ENCODE measurements at regions not wholly inside any gene's neighbourhood (a gene's known extent, or its start where the extent isn't known, plus 50 kb on each side); places are given as distances from the start of the nearest gene placed in this dataset.

- no peaks in the 10 kb centered on the region for H3K79me2 ChIP-seq (ENCODE audit: insufficient read depth)
- WGBS, 2 experiments (ENCODE audit: low coverage in 1 of 2, low lambda C conversion rate in 2 of 2, missing lambda C conversion rate in 2 of 2), result 26 to 43% methylated on average over 3 of the region's 3 CpGs
- no peak for DNase-seq
- TF ChIP-seq EZH2 (IDR thresholded peaks at IDR 0.05; ENCODE audit: insufficient read depth, poor library complexity, severe bottlenecking) (no peak), EZH2phosphoT487 (IDR thresholded peaks at IDR 0.05; ENCODE audit: insufficient read depth, low read depth) (no peak)
- H3K4me1 ChIP-seq (ENCODE audit: insufficient read depth), result no peaks in the 10 kb centered on the region
- H3K9me3 ChIP-seq (ENCODE audit: low read depth), result no peaks in the 10 kb centered on the region
- H3K27ac ChIP-seq, result no peak overlapping the region
- H3K9ac ChIP-seq, result no peak overlapping the region
- no peak overlapping the region for H3K4me2 ChIP-seq (ENCODE audit: unreplicated experiment)
- no peaks in the 10 kb centered on the region for H4K20me1 ChIP-seq (ENCODE audit: insufficient read depth)
- no peaks in the 10 kb centered on the region for H3K36me3 ChIP-seq (ENCODE audit: low read depth)
- no peaks in the 10 kb centered on the region for H3K27me3 ChIP-seq (replicated peaks; ENCODE audit: insufficient read depth)
- no peak overlapping the region for H3K4me3 ChIP-seq
- H2AFZ ChIP-seq, result no peak overlapping the region
- H3K9me2 ChIP-seq (ENCODE audit: insufficient read depth), result no peaks in the 10 kb centered on the region
- in situ Hi-C loops (cut with MboI), result no loop called here
- no peaks in the 10 kb centered on the region for H3F3A ChIP-seq (ENCODE audit: insufficient read depth)
These were observed 654.2 kb downstream of the PCDH7 start for GRCh38 chr4:31374256-31374960.

GRCh38 chr4:31375936-31376335, 655.8 kb downstream of the PCDH7 start:
- Histone ChIP-seq H3K9ac (no peak overlapping the region), H3K36me3 (ENCODE audit: low read depth) (no peaks in the 10 kb centered on the region), H2AFZ (no peak overlapping the region), H3K9me3 (ENCODE audit: low read depth) (no peaks in the 10 kb centered on the region), H3K27me3 (replicated peaks; ENCODE audit: insufficient read depth) (no peaks in the 10 kb centered on the region), H4K20me1 (ENCODE audit: insufficient read depth) (no peaks in the 10 kb centered on the region), H3K4me3 (no peak overlapping the region), H3K4me1 (ENCODE audit: insufficient read depth) (no peaks in the 10 kb centered on the region), H3K79me2 (ENCODE audit: insufficient read depth) (no peaks in the 10 kb centered on the region), H3F3A (ENCODE audit: insufficient read depth) (no peaks in the 10 kb centered on the region), H3K9me2 (ENCODE audit: insufficient read depth) (no peaks in the 10 kb centered on the region), H3K4me2 (ENCODE audit: unreplicated experiment) (no peak overlapping the region), H3K27ac (no peak overlapping the region)
- in situ Hi-C loops (cut with MboI), result no loop called here
- no peak for TF ChIP-seq EZH2 (IDR thresholded peaks at IDR 0.05; ENCODE audit: insufficient read depth, poor library complexity, severe bottlenecking)
- no peak for TF ChIP-seq EZH2phosphoT487 (IDR thresholded peaks at IDR 0.05; ENCODE audit: insufficient read depth, low read depth)
- WGBS, 2 experiments (ENCODE audit: low coverage in 1 of 2, low lambda C conversion rate in 2 of 2, missing lambda C conversion rate in 2 of 2), result 16% methylated on average over 5 of the region's 5 CpGs
- DNase-seq, result no peak

DNA sequence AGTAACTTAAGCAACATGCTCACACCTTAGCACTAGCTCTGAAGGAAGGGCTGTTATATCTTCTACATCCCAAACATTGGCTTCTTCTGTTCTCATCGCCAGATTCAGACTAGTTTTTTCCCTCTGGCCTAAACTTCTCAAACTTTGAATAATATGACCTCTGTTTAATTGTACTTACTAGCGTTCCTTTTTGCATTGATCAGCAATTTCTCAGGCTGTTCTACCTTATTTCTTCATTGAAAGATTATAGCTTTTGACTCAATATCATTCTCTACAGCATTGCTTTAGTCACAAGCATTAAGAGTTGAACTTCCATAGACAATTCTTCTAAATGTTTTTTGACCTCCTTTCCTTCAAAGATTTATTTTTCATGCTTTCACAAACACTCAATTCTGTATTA, 659.2 kb downstream of the PCDH7 start:
- H3K9me3 ChIP-seq (ENCODE audit: low read depth), result no peaks in the 10 kb centered on the region
- H3K4me3 ChIP-seq, result no peak overlapping the region
- H2AFZ ChIP-seq, result no peak overlapping the region
- no peaks in the 10 kb centered on the region for H3K36me3 ChIP-seq (ENCODE audit: low read depth)
- H3K27me3 ChIP-seq (replicated peaks; ENCODE audit: insufficient read depth), result no peaks in the 10 kb centered on the region
- H3F3A ChIP-seq (ENCODE audit: insufficient read depth), result no peaks in the 10 kb centered on the region
- TF ChIP-seq EZH2phosphoT487 (IDR thresholded peaks at IDR 0.05; ENCODE audit: insufficient read depth, low read depth), result no peak
- no peak for TF ChIP-seq EZH2 (IDR thresholded peaks at IDR 0.05; ENCODE audit: insufficient read depth, poor library complexity, severe bottlenecking)
- H3K9me2 ChIP-seq (ENCODE audit: insufficient read depth), result no peaks in the 10 kb centered on the region
- DNase-seq, result no peak
- in situ Hi-C loops (cut with MboI), result no loop called here
- 14 to 35% methylated on average over 2 of the region's 2 CpGs for WGBS, 2 experiments (ENCODE audit: low coverage in 1 of 2, low lambda C conversion rate in 2 of 2, missing lambda C conversion rate in 2 of 2)
- no peak overlapping the region for H3K9ac ChIP-seq
- no peak overlapping the region for H3K4me2 ChIP-seq (ENCODE audit: unreplicated experiment)
- H3K4me1 ChIP-seq (ENCODE audit: insufficient read depth), result no peaks in the 10 kb centered on the region
- H3K79me2 ChIP-seq (ENCODE audit: insufficient read depth), result no peaks in the 10 kb centered on the region
- no peak overlapping the region for H3K27ac ChIP-seq
- H4K20me1 ChIP-seq (ENCODE audit: insufficient read depth), result no peaks in the 10 kb centered on the region

DNA sequence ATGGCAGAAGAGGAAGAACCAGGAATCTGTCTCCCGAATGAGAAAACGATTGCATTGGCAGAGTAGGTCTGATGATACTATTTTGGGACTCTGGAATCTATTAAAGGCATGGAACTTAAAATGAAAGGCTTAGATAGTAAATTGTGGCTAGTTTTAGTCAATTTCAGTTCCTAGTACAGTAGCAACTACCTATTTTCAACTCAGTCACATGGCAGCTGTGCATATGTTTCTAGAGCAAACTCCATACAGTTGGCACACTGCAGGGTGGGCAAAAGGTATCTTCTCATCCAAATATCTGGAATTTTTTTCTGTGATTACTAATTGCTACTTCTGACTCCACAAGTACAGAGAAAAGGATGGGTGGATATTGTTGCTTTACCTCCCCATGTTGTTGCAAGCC, 663.6 kb downstream of the PCDH7 start:
- Histone ChIP-seq H3K9me2 (ENCODE audit: insufficient read depth) (no peaks in the 10 kb centered on the region), H3K27me3 (replicated peaks; ENCODE audit: insufficient read depth) (no peaks in the 10 kb centered on the region), H3K27ac (no peak overlapping the region), H3K36me3 (ENCODE audit: low read depth) (no peaks in the 10 kb centered on the region), H3F3A (ENCODE audit: insufficient read depth) (no peaks in the 10 kb centered on the region), H3K4me3 (no peak overlapping the region), H3K4me2 (ENCODE audit: unreplicated experiment) (no peak overlapping the region), H2AFZ (no peak overlapping the region), H3K79me2 (ENCODE audit: insufficient read depth) (no peaks in the 10 kb centered on the region), H3K9ac (no peak overlapping the region), H3K9me3 (ENCODE audit: low read depth) (no peaks in the 10 kb centered on the region), H3K4me1 (ENCODE audit: insufficient read depth) (no peaks in the 10 kb centered on the region), H4K20me1 (ENCODE audit: insufficient read depth) (no peaks in the 10 kb centered on the region)
- in situ Hi-C loops (cut with MboI), result no loop called here
- DNase-seq, result no peak
- TF ChIP-seq EZH2 (IDR thresholded peaks at IDR 0.05; ENCODE audit: insufficient read depth, poor library complexity, severe bottlenecking) (no peak), EZH2phosphoT487 (IDR thresholded peaks at IDR 0.05; ENCODE audit: insufficient read depth, low read depth) (no peak)
- WGBS, 2 experiments (ENCODE audit: low coverage in 1 of 2, low lambda C conversion rate in 2 of 2, missing lambda C conversion rate in 2 of 2), result 2 to 3% methylated on average over 2 of the region's 2 CpGs

- H3K27ac ChIP-seq, result no peak overlapping the region
- H4K20me1 ChIP-seq (ENCODE audit: insufficient read depth), result no peaks in the 10 kb centered on the region
- no peaks in the 10 kb centered on the region for H3K27me3 ChIP-seq (replicated peaks; ENCODE audit: insufficient read depth)
- H3F3A ChIP-seq (ENCODE audit: insufficient read depth), result no peaks in the 10 kb centered on the region
- no peaks in the 10 kb centered on the region for H3K79me2 ChIP-seq (ENCODE audit: insufficient read depth)
- no peak overlapping the region for H3K9ac ChIP-seq
- no peaks in the 10 kb centered on the region for H3K9me2 ChIP-seq (ENCODE audit: insufficient read depth)
- no peaks in the 10 kb centered on the region for H3K9me3 ChIP-seq (ENCODE audit: low read depth)
- TF ChIP-seq EZH2phosphoT487 (IDR thresholded peaks at IDR 0.05; ENCODE audit: insufficient read depth, low read depth) (no peak), EZH2 (IDR thresholded peaks at IDR 0.05; ENCODE audit: insufficient read depth, poor library complexity, severe bottlenecking) (no peak)
- no peak for DNase-seq
- no peaks in the 10 kb centered on the region for H3K4me1 ChIP-seq (ENCODE audit: insufficient read depth)
- no peak overlapping the region for H3K4me3 ChIP-seq
- no peaks in the 10 kb centered on the region for H3K36me3 ChIP-seq (ENCODE audit: low read depth)
- H2AFZ ChIP-seq, result no peak overlapping the region
- in situ Hi-C loops (cut with MboI), result no loop called here
- H3K4me2 ChIP-seq (ENCODE audit: unreplicated experiment), result no peak overlapping the region
These were observed 670.7 kb downstream of the PCDH7 start for GRCh38 chr4:31390849-31391248.
